OCI-LY3 (cell line): ENCODE measurements at regions not wholly inside any gene's neighbourhood (a gene's known extent, or its start where the extent isn't known, plus 50 kb on each side); places are given as distances from the start of the nearest gene placed in this dataset.

ENCODE experiments used
- H2AFZ ChIP-seq: fragments of 200-600, 300-600 bp; shearing (Covaris generic); 2 replicates; pipeline ENCODE4 v1.6.0; 2014; ENCODE audit warnings: antibody characterized with exemption, low read depth, low read length
- H3K27ac ChIP-seq: fragments of 200-600, 300-600 bp; sonication (generic); 2 replicates; pipeline ENCODE4 v1.5.1; 2014; ENCODE audit warnings: mild to moderate bottlenecking, low read length, moderate library complexity, mixed read lengths
- H3K27me3 ChIP-seq: fragments of 200-600, 300-600 bp; sonication (generic); 2 replicates; pipeline ENCODE4 v1.6.1; 2014; ENCODE audit warnings: low read depth, low read length, mixed read lengths
- H3K36me3 ChIP-seq: fragments of 200-600, 300-600 bp; sonication (generic); replicated peaks from 2 replicates; pipeline ENCODE3; 2014; ENCODE audit warnings: low read depth, low read length, mixed read lengths
- H3K4me1 ChIP-seq: fragments of 300-600, 200-600 bp; sonication (generic); 2 replicates; pipeline ENCODE4 v1.6.1; 2014; ENCODE audit warnings: low read length, mixed read lengths
- H3K4me2 ChIP-seq: fragments of 200-600, 300-600 bp; sonication (generic); 2 replicates; pipeline ENCODE4 v1.6.1; 2014; ENCODE audit warnings: low read length, mixed read lengths
- H3K4me3 ChIP-seq: fragments of 300-600, 200-600 bp; sonication (generic); 2 replicates; pipeline ENCODE4 v1.5.1; 2014; ENCODE audit warnings: antibody characterized with exemption, mild to moderate bottlenecking, low read length, moderate library complexity
- H3K79me2 ChIP-seq: fragments of 300-600, 200-600 bp; shearing (Covaris generic); 2 replicates; pipeline ENCODE4 v1.6.1; 2014; ENCODE audit warnings: mild to moderate bottlenecking, low read length, mixed read lengths
- H3K9ac ChIP-seq: fragments of 300-600, 200-600 bp; shearing (Covaris generic); 2 replicates; pipeline ENCODE4 v1.6.0; 2014; ENCODE audit warnings: mild to moderate bottlenecking, low read length, moderate library complexity
- H3K9me3 ChIP-seq: fragments of 200-600, 300-600 bp; shearing (Covaris generic); 2 replicates; pipeline ENCODE4 v1.6.1; 2014; ENCODE audit warnings: low read length, mixed read lengths; ENCODE audit not compliant: insufficient read depth
- H4K20me1 ChIP-seq: fragments of 200-600, 300-600 bp; sonication (generic); 2 replicates; pipeline ENCODE4 v1.6.1; 2016; ENCODE audit warnings: low read length, mixed read lengths; ENCODE audit not compliant: insufficient read depth
- CTCF ChIP-seq: fragments of 200-600, 300-600 bp; sonication (generic); IDR thresholded peaks from 2 replicates; pipeline ENCODE4 v1.5.1; 2014; ENCODE audit warnings: antibody characterized with exemption, low read length, low read depth
- EZH2phosphoT487 ChIP-seq: fragments of 200-600 bp; shearing (Covaris generic); IDR thresholded peaks from 2 replicates; pipeline ENCODE4 v1.6.1; 2018; ENCODE audit warnings: antibody characterized with exemption, mixed run types, low read depth

- Histone ChIP-seq H3K27me3 (peaks cover 15% of the 10 kb centered on the region), H3K4me1 (no peaks in the 10 kb centered on the region), H3K4me3 (no peak overlapping the region), H3K27ac (no peak overlapping the region), H3K79me2 (no peaks in the 10 kb centered on the region), H3K9me3 (no peaks in the 10 kb centered on the region), H3K36me3 (no peaks in the 10 kb centered on the region), H2AFZ (no peak overlapping the region), H3K9ac (no peak overlapping the region), H4K20me1 (no peaks in the 10 kb centered on the region), H3K4me2 (no peak overlapping the region)
- TF ChIP-seq CTCF (no peak), EZH2phosphoT487 (no peak)
Measured at GRCh38 chr15:70602834-70603560, 160.4 kb downstream of the UACA start.

- TF ChIP-seq CTCF = no peak
- TF ChIP-seq EZH2phosphoT487 = no peak
- H3K4me1 ChIP-seq = no peaks in the 10 kb centered on the region
- H3K4me2 ChIP-seq = no peak overlapping the region
Measured at GRCh38 chr15:70602281-70602680, 161.1 kb downstream of the UACA start.

GRCh38 chr15:70597945-70598344 lies 165.4 kb downstream of the UACA start:
- Histone ChIP-seq H2AFZ (no peak overlapping the region), H3K4me1 (no peaks in the 10 kb centered on the region), H3K9me3 (peaks cover 7% of the 10 kb centered on the region; the same call in 1 of the 2 replicates), H3K27ac (no peak overlapping the region), H3K27me3 (0 out of 2 replicates have a peak, but pooled peaks cover 8% of the 10 kb centered on the region), H3K36me3 (no peaks in the 10 kb centered on the region), H3K9ac (no peak overlapping the region), H3K4me3 (no peak overlapping the region), H3K4me2 (no peak overlapping the region), H3K79me2 (no peaks in the 10 kb centered on the region), H4K20me1 (no peaks in the 10 kb centered on the region)
- no peak for TF ChIP-seq CTCF
- no peak for TF ChIP-seq EZH2phosphoT487

More at GRCh38 chr15:70602281-70602680, 161.1 kb downstream of the UACA start:
- H3K27ac ChIP-seq = no peak overlapping the region
- H2AFZ ChIP-seq = no peak overlapping the region
- no peaks in the 10 kb centered on the region for H3K9me3 ChIP-seq
- H3K9ac ChIP-seq = no peak overlapping the region
- peaks cover 9% of the 10 kb centered on the region; the same call in 1 of the 2 replicates for H3K27me3 ChIP-seq
- no peaks in the 10 kb centered on the region for H4K20me1 ChIP-seq
- H3K36me3 ChIP-seq = no peaks in the 10 kb centered on the region
- H3K79me2 ChIP-seq = no peaks in the 10 kb centered on the region
- no peak overlapping the region for H3K4me3 ChIP-seq

GRCh38 chr15:70597056-70597603 lies 166.2 kb downstream of the UACA start:
- no peak overlapping the region for H3K27ac ChIP-seq
- no peak overlapping the region for H3K9ac ChIP-seq
- no peak overlapping the region for H3K4me2 ChIP-seq
- H4K20me1 ChIP-seq = no peaks in the 10 kb centered on the region
- TF ChIP-seq CTCF (no peak), EZH2phosphoT487 (no peak)
- 0 out of 2 replicates have a peak, but pooled peaks cover 8% of the 10 kb centered on the region for H3K27me3 ChIP-seq
- H2AFZ ChIP-seq = no peak overlapping the region
- H3K4me1 ChIP-seq = no peaks in the 10 kb centered on the region
- H3K79me2 ChIP-seq = no peaks in the 10 kb centered on the region
- H3K36me3 ChIP-seq = no peaks in the 10 kb centered on the region
- peaks cover 7% of the 10 kb centered on the region; the same call in 1 of the 2 replicates for H3K9me3 ChIP-seq
- no peak overlapping the region for H3K4me3 ChIP-seq
